GM12874 (cell line): ENCODE measurements at regions not wholly inside any gene's neighbourhood (a gene's known extent, or its start where the extent isn't known, plus 50 kb on each side); places are given as distances from the start of the nearest gene placed in this dataset.

Source experiments
- TF ChIP-seq, protein P1 (sequence below): IDR thresholded peaks from 2 replicates; pipeline ENCODE4 v1.5.1; 2011; ENCODE audit warnings: low read depth, mild to moderate bottlenecking, control low read depth, low read length, moderate library complexity; ENCODE audit not compliant: insufficient read depth

DNA sequence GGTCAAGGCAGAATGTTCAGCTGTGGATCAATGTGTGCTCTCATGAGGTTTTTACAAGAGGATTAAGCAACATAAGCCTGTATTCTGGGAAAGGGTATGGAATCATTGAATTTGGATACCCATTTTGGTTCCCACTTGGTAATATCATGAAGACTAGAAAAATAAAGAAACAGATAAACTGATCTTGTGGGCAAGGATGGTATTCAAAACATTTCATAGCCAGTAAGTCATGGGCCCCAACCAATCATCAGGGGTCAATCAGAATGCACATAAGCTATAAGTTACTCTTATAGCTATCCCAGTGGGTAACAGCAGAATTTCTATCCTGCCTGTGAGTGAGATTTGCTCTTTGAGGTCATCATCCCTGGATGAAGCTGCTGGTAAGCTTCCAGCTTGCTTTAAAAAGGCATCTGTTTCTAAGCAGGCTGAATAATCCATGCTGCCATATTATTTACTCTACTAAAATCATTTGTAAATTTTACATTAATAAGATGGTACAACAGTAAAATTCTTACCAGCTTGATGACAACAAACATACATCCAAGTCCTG, 291.2 kb downstream of the RAD51AP2 start:
- TF ChIP-seq, protein P1, sequence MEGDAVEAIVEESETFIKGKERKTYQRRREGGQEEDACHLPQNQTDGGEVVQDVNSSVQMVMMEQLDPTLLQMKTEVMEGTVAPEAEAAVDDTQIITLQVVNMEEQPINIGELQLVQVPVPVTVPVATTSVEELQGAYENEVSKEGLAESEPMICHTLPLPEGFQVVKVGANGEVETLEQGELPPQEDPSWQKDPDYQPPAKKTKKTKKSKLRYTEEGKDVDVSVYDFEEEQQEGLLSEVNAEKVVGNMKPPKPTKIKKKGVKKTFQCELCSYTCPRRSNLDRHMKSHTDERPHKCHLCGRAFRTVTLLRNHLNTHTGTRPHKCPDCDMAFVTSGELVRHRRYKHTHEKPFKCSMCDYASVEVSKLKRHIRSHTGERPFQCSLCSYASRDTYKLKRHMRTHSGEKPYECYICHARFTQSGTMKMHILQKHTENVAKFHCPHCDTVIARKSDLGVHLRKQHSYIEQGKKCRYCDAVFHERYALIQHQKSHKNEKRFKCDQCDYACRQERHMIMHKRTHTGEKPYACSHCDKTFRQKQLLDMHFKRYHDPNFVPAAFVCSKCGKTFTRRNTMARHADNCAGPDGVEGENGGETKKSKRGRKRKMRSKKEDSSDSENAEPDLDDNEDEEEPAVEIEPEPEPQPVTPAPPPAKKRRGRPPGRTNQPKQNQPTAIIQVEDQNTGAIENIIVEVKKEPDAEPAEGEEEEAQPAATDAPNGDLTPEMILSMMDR: no peak

DNA sequence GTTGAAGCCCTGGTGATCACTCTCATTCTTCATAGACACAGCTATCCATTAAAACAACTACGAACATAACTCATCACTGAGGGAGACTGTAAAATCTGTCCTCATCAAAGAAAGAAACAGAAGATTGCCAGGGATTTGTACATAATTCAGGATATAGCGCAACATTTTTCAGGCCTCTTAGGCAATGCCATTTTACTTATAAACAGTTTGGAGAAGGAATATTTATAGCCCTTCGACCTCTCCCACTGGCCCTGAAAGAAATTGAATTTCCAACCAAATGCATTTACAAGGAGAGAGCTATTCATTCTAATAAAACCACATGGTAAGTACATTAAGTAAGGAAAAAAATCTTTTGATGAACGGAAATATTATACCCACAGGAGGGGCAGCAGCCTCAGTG, 295.0 kb downstream of the RAD51AP2 start:
- TF ChIP-seq, protein P1: no peak

DNA sequence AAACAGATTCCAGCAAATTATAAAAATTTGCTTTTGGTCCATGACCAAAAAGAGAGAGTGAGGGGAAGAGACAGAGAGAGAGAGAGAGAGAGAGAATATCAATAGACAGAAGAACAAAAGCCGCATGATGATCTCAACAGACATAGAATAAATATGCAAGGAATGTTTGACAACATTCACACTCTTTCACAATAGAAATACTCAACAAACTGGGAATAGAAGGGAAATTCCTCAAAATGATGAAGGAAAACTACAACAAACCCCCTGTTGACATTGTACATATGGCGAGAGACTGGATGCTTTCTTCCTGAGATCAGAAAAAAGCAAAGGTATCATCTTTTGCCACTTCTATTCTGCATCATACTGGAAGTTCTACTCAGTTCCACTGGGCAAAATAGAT, 309.7 kb downstream of the RAD51AP2 start:
- TF ChIP-seq, protein P1: no peak

DNA sequence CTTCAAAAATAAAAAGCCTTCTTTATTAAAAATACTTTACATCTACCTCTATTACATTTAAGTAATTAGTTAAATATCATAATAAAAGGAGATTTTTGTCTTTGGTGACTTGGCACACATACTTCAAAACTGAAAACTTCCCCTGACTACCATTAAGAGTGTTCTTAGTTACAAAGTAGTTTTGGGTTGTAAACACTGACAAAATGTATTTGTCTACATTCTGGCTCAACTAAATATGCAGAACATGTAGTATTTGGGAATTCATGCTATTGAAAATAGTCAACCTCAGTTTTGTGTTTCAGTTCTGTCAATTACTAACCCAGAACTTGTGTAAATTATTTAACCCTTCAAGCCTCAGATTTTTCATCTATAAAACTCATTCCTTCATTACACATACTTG, 311.5 kb downstream of the RAD51AP2 start:
- TF ChIP-seq, protein P1: no peak

DNA sequence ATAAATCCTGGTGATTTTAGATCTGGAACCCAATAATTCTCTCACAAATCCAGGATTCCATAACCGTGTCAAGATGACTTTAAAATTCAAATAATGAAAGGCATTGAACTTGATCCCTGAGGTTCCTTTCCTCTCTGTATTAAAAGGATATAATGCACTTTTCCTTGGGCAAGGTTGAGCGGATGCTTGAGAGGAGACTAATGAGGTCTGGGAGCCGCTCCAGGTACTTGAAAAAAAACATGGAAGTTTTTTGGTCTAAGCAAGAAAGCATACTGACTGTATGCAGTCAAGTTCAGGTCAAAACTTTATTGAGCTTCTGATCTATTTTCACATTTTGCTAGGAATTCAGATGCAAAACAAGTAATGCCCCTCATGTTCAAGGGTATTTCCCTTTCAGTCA, 318.5 kb downstream of the RAD51AP2 start:
- TF ChIP-seq, protein P1: no peak

DNA sequence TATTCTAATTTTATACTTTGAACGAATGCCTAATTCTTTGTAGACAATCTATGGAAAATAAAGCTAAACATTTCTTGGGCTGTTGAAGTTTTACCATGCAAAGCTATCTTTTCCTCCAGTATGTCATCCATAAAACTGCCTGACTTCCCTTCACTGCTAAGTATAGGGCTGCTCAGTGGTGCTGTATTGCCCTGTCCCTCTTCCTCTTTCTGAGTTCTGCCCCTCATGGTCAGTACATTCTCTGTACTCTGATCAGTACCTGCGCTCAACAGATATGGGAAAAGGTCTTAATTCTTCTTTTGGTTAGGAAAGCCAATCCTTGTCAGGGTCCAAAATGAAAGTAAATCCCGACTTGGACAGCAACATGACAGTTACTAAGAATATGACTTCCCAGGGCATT, 321.9 kb downstream of the RAD51AP2 start:
- TF ChIP-seq, protein P1: no peak

DNA sequence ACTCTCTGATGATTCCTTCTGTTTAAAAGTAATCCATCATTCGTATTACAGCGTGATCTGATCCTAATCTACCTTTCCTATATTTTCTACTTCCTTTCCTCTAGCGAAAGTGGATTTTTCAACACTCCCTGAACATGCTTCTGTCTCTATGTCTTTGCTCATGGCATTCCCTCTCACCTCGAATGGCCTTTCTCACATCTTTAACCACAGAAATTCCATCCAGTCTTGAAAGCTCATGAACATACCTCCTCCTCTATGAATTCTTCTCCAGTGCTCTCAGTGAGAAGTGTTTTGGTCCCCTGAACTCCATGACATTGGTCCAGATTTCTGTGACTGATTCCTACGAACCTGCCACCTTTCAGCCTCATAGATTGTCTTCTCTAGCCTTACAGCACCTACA, 323.2 kb downstream of the RAD51AP2 start:
- TF ChIP-seq, protein P1: no peak
